HCT116 (cell line): ENCODE measurements at regions not wholly inside any gene's neighbourhood (a gene's known extent, or its start where the extent isn't known, plus 50 kb on each side); places are given as distances from the start of the nearest gene placed in this dataset.

ENCODE experiments used
- ATAC-seq: fragments of 200-7000 bp; cut with Tn5 transposase; 2 replicates; pipeline ENCODE4 v1.9.1; 2020; ENCODE audit warnings: mild to moderate bottlenecking, moderate library complexity
- BruUV-seq: library from RNA; stranded (reverse); fragments of 400-500 nt; replicated peaks from 2 replicates; lab custom pipeline; 2021; lab: Mats Ljungman, UMichigan
- CTCF ChIA-PET: fragments of 300-600 bp; sonication (Branson Sonifier 250); formaldehyde crosslinking; loops from one replicate; lab custom pipeline; 2021; ENCODE audit warnings: antibody characterized with exemption; lab: Charles Lee
- POLR2A ChIA-PET: fragments of 300-600, 350-600 bp; sonication (Branson Sonifier 250); formaldehyde crosslinking; loops from one replicate; lab custom pipeline; 2021; ENCODE audit warnings: antibody characterized with exemption; lab: Charles Lee
- RAD21 ChIA-PET, 2 experiments: fragments of 300-600 bp; sonication (Branson Sonifier 250); formaldehyde crosslinking; loops; one replicate each; lab custom pipeline; 2023; ENCODE audit warnings: low total read pairs in 2 of 2; ENCODE audit not compliant: uncharacterized antibody in 2 of 2, unreplicated experiment in 2 of 2, low non-redundant PET in 1 of 2; lab: Charles Lee
- DNase-seq: peaks from one replicate; pipeline ENCODE4 v3.0.0-alpha.2; 2010; ENCODE audit warnings: low read depth, low spot score
- H2AFZ ChIP-seq: fragments of 200-600 bp; shearing (Covaris generic), sonication (generic); 2 replicates; pipeline ENCODE4 v1.6.1; 2017; ENCODE audit warnings: low read depth, mixed run types, mixed read lengths, antibody characterized with exemption, low read length; ENCODE audit not compliant: poor library complexity, severe bottlenecking
- H3K27ac ChIP-seq: 2 replicates; pipeline ENCODE4 v1.5.1; 2012; ENCODE audit warnings: low read depth, low read length
- H3K27me3 ChIP-seq: fragments of 200-600 bp; sonication (generic); 2 replicates; pipeline ENCODE4 v1.6.1; 2016; ENCODE audit warnings: mixed run types, low read length, mixed read lengths; ENCODE audit not compliant: insufficient read depth
- H3K36me3 ChIP-seq, 2 experiments: fragments of 200-500 bp in 1 of 2; fragments of 200-600 bp in 1 of 2; sonication (Bioruptor generic) in 1 of 2; sonication (generic) in 1 of 2; 2 replicates each; pipeline versions ENCODE4 v1.5.1 to v1.6.1; 2014 to 2016; ENCODE audit warnings: low read length in 2 of 2, inconsistent platforms in 1 of 2, mixed read lengths in 1 of 2, mixed run types in 1 of 2; ENCODE audit not compliant: insufficient read depth in 2 of 2, control insufficient read depth in 1 of 2
- H3K4me1 ChIP-seq, 2 experiments: fragments of 200-600 bp in 1 of 2; sonication (generic) in 1 of 2; 2 replicates each; pipeline versions ENCODE4 v1.5.1 to v1.6.1; 2012 to 2017; ENCODE audit warnings: low read length in 2 of 2, inconsistent platforms in 1 of 2, mild to moderate bottlenecking in 1 of 2, mixed read lengths in 1 of 2, mixed run types in 1 of 2, moderate library complexity in 1 of 2; ENCODE audit not compliant: insufficient read depth in 2 of 2, control insufficient read depth in 1 of 2
- H3K4me2 ChIP-seq: fragments of 200-600 bp; sonication (generic); 2 replicates; pipeline ENCODE4 v1.6.1; 2017; ENCODE audit warnings: mixed run types, low read length, mixed read lengths
- H3K4me3 ChIP-seq, 2 experiments: fragments of 200-600 bp in 1 of 2; sonication (generic) in 1 of 2; replicated peaks in 1 of 2; 2 replicates each; pipeline ENCODE4 v1.5.1; 2011 to 2016; ENCODE audit warnings: low read length in 2 of 2, control low read depth in 1 of 2, low read depth in 1 of 2, mild to moderate bottlenecking in 1 of 2, mixed read lengths in 1 of 2, mixed run types in 1 of 2
- H3K79me2 ChIP-seq: fragments of 200-600 bp; sonication (generic); 2 replicates; pipeline ENCODE4 v1.6.1; 2017; ENCODE audit warnings: mild to moderate bottlenecking, mixed run types, low read length, moderate library complexity, mixed read lengths; ENCODE audit not compliant: insufficient read depth
- H3K9ac ChIP-seq: fragments of 200-600 bp; sonication (generic); 2 replicates; pipeline ENCODE4 v1.6.1; 2016; ENCODE audit warnings: low read length, mixed read lengths
- H3K9me2 ChIP-seq: fragments of 200-600 bp; sonication (generic), shearing (Covaris generic); 2 replicates; pipeline ENCODE4 v1.6.1; 2017; ENCODE audit warnings: mixed run types, mild to moderate bottlenecking, moderate library complexity; ENCODE audit not compliant: insufficient read depth
- H3K9me3 ChIP-seq, 2 experiments: fragments of 200-500 bp in 1 of 2; fragments of 200-600 bp in 1 of 2; sonication (Bioruptor generic) in 1 of 2; sonication (generic) in 1 of 2; 2 replicates each; pipeline ENCODE4 v1.6.1; 2014 to 2017; ENCODE audit warnings: low read length in 2 of 2, mixed read lengths in 2 of 2, inconsistent platforms in 1 of 2, low read depth in 1 of 2, mild to moderate bottlenecking in 1 of 2, mixed run types in 1 of 2, moderate library complexity in 1 of 2; ENCODE audit not compliant: control insufficient read depth in 1 of 2, insufficient read depth in 1 of 2
- H4K20me1 ChIP-seq: fragments of 200-600 bp; sonication (generic), shearing (Covaris generic); 2 replicates; pipeline ENCODE4 v1.6.1; 2017; ENCODE audit warnings: mixed run types, mild to moderate bottlenecking, moderate library complexity; ENCODE audit not compliant: insufficient read depth
- ATF3 ChIP-seq: IDR thresholded peaks from 2 replicates; pipeline ENCODE4 v1.6.1; 2012
- CBX3 ChIP-seq: IDR thresholded peaks from 2 replicates; pipeline ENCODE4 v1.6.1; 2012; ENCODE audit warnings: low read depth
- CTCF ChIP-seq, 3 experiments: fragments of 200-600 bp in 1 of 3; sonication (generic) in 1 of 3; IDR thresholded peaks in 2 of 3; conservative IDR thresholded peaks in 1 of 3; 2 replicates each; pipeline ENCODE4 v1.5.1; 2012 to 2017; ENCODE audit warnings: low read depth in 2 of 3, low read length in 2 of 3, antibody characterized with exemption in 1 of 3, borderline replicate concordance in 1 of 3, control low read depth in 1 of 3, mild to moderate bottlenecking in 1 of 3, mixed read lengths in 1 of 3, mixed run types in 1 of 3, moderate library complexity in 1 of 3; ENCODE audit not compliant: insufficient read depth in 1 of 3
- EGR1 ChIP-seq: IDR thresholded peaks from 2 replicates; pipeline ENCODE4 v1.6.1; 2012; ENCODE audit warnings: low read depth
- ELF1 ChIP-seq: IDR thresholded peaks from 2 replicates; pipeline ENCODE4 v1.6.1; 2012; ENCODE audit warnings: low read depth, borderline replicate concordance
- EZH2phosphoT487 ChIP-seq: fragments of 200-600 bp; IDR thresholded peaks from 2 replicates; pipeline ENCODE4 v1.6.1; 2018; ENCODE audit warnings: antibody characterized with exemption, borderline replicate concordance
- FOSL1 ChIP-seq: IDR thresholded peaks from 2 replicates; pipeline ENCODE4 v1.6.1; 2012; ENCODE audit warnings: low read depth
- JUND ChIP-seq: IDR thresholded peaks from 2 replicates; pipeline ENCODE4 v1.6.1; 2012
- POLR2A ChIP-seq: IDR thresholded peaks from 2 replicates; pipeline ENCODE4 v1.7.0; 2011; ENCODE audit warnings: borderline replicate concordance; ENCODE audit not compliant: insufficient read depth, insufficient read length; ENCODE audit errors: extremely low read depth
- POLR2AphosphoS5 ChIP-seq: IDR thresholded peaks from 2 replicates; pipeline ENCODE4 v1.6.1; 2011; ENCODE audit warnings: mild to moderate bottlenecking, low read depth, low read length, moderate library complexity
- RAD21 ChIP-seq: IDR thresholded peaks from 2 replicates; pipeline ENCODE4 v1.6.1; 2012; ENCODE audit warnings: low read depth, mild to moderate bottlenecking
- SIN3A ChIP-seq: IDR thresholded peaks from 2 replicates; pipeline ENCODE4 v1.6.1; 2012; ENCODE audit warnings: low read depth
- SP1 ChIP-seq: IDR thresholded peaks from 2 replicates; pipeline ENCODE4 v1.6.1; 2012; ENCODE audit warnings: low read depth
- SRF ChIP-seq: IDR thresholded peaks from 2 replicates; pipeline ENCODE4 v1.6.1; 2012; ENCODE audit warnings: low read depth
- TCF7L2 ChIP-seq: IDR thresholded peaks from 2 replicates; pipeline ENCODE4 v1.7.0; 2011; ENCODE audit warnings: borderline replicate concordance, inconsistent platforms; ENCODE audit not compliant: insufficient read depth, insufficient read length; ENCODE audit errors: extremely low read depth
- YY1 ChIP-seq: IDR thresholded peaks from 2 replicates; pipeline ENCODE4 v1.6.1; 2011; ENCODE audit warnings: low read length, low read depth, moderate library complexity, mild to moderate bottlenecking; ENCODE audit not compliant: insufficient replicate concordance; ENCODE audit errors: extremely low read depth
- ZFX ChIP-seq: fragments of 450-650 bp; IDR thresholded peaks from 2 replicates; pipeline ENCODE4 v1.6.1; 2017
- intact Hi-C: fragments of 100-400 bp; cut with micrococcal nuclease; formaldehyde crosslinking; loops from 2 replicates; pipeline ENCODE4 v1.10.0; 2022
- TF ChIP-seq, protein P1 (sequence below): IDR thresholded peaks from 2 replicates; pipeline ENCODE4 v1.6.1; 2012

- Histone ChIP-seq H4K20me1 (no peaks in the 10 kb centered on the region), H3K27me3 (no peaks in the 10 kb centered on the region), H3K4me1 (peaks cover 0 to 7% of the 10 kb centered on the region in 2 experiments; a peak in 1 of 4 replicates), H2AFZ (no peak overlapping the region), H3K79me2 (no peaks in the 10 kb centered on the region), H3K27ac (no peak overlapping the region), H3K36me3 (no peaks in the 10 kb centered on the region), H3K4me2 (no peak overlapping the region), H3K9me3 (no peaks in the 10 kb centered on the region), H3K9me2 (no peaks in the 10 kb centered on the region), H3K9ac (no peak overlapping the region), H3K4me3 (no peak overlapping the region)
- no peak for ATAC-seq
- DNase-seq, result no peak
- no TSS peak for BruUV-seq
- ChIA-PET CTCF (no interaction called here), RAD21 (no interaction called here), POLR2A (no interaction called here)
- intact Hi-C loops, result no loop called here
- TF ChIP-seq SP1 (no peak), YY1 (no peak), CBX3 (no peak), ATF3 (no peak), EZH2phosphoT487 (no peak), ZFX (no peak)
Measured at GRCh38 chr5:87169300-87169991, 98.2 kb upstream of the RASA1 start.

DNA sequence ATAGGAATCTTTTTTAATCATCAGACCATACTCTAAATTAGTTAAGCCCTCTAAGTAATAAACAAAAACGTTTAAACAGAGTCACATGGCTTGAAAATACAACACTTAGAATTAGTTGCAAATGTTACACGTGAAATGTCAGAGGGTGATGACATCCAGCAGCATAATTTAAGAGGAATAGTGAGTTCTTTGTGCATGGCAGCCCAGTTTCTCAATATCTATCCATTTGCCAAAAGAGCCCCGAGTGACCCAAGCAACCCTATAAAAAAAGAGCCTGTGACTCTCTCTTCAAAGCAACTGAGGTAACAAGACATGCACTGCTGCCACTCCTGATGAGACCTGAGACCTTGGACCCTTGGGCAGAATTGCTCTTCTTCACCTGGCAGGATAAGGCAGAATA lies 96.9 kb upstream of the RASA1 start:
- no peak for DNase-seq
- no peaks in the 10 kb centered on the region; the same call in 1 of the 2 replicates for H3K9me2 ChIP-seq
- no peak overlapping the region for H3K27ac ChIP-seq
- ChIA-PET CTCF (no interaction called here), POLR2A (no interaction called here), RAD21 (no interaction called here)
- H3K36me3 ChIP-seq, result no peaks in the 10 kb centered on the region
- H3K4me1 ChIP-seq, result peaks cover 0 to 7% of the 10 kb centered on the region in 2 experiments; a peak in 1 of 4 replicates
- H3K4me2 ChIP-seq, result no peak overlapping the region
- H2AFZ ChIP-seq, result no peak overlapping the region
- H3K9ac ChIP-seq, result no peak overlapping the region
- ATAC-seq, result no peak
- intact Hi-C loops, result no loop called here
- BruUV-seq, result no TSS peak
- H3K9me3 ChIP-seq, result no peaks in the 10 kb centered on the region
- no peaks in the 10 kb centered on the region for H3K27me3 ChIP-seq
- H3K79me2 ChIP-seq, result no peaks in the 10 kb centered on the region
- H4K20me1 ChIP-seq, result no peaks in the 10 kb centered on the region
- H3K4me3 ChIP-seq, result no peak overlapping the region
- TF ChIP-seq ELF1, result no peak
- no peak for TF ChIP-seq ATF3
- no peak for TF ChIP-seq EZH2phosphoT487
- TF ChIP-seq SRF, result no peak
- no peak for TF ChIP-seq ZFX
- no peak for TF ChIP-seq JUND
- TF ChIP-seq YY1, result no peak
- TF ChIP-seq POLR2A, result no peak
- no peak for TF ChIP-seq TCF7L2
- no peak for TF ChIP-seq SIN3A
- TF ChIP-seq EGR1, result no peak
- no peak for TF ChIP-seq CTCF (IDR thresholded peaks at IDR 0.05 in 2 of 3, conservative IDR thresholded peaks at IDR 0.05 in 1 of 3; ENCODE audit: borderline replicate concordance in 1 of 3, insufficient read depth in 1 of 3, low read depth in 2 of 3, low read length in 2 of 3)
- no peak for TF ChIP-seq POLR2AphosphoS5
- TF ChIP-seq, protein P1, sequence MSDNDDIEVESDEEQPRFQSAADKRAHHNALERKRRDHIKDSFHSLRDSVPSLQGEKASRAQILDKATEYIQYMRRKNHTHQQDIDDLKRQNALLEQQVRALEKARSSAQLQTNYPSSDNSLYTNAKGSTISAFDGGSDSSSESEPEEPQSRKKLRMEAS, result no peak
- TF ChIP-seq SP1, result no peak
- TF ChIP-seq FOSL1, result no peak
- no peak for TF ChIP-seq RAD21
- no peak for TF ChIP-seq CBX3
